ENCODE measurements at regions not wholly inside any gene's neighbourhood (a gene's known extent, or its start where the extent isn't known, plus 50 kb on each side); places are given as distances from the start of the nearest gene placed in this dataset.

GRCh38 chr5:114912189-114912920 is 257.4 kb downstream of the TRIM36 start:
- Mint-ChIP-seq H3K9me3 (peaks cover 3 to 16% (median 14%) of the 10 kb centered on the region in 7 donors), H3K27ac (no peak overlapping the region), H3K4me1 (no peaks in the 10 kb centered on the region), H3K4me3 (no peak overlapping the region), H3K27me3 (ENCODE audit: low read depth in 3 of 3) (peaks cover 0 to 2% (median 0%) of the 10 kb centered on the region in 3 donors), H3K36me3 (no peaks in the 10 kb centered on the region)
- Histone ChIP-seq H3K4me3 (replicated peaks in 1 of 3; ENCODE audit: low read depth in 2 of 3, low read length in 3 of 3) (no peak overlapping the region), H4K20me1 (ENCODE audit: insufficient read depth, low read length) (no peaks in the 10 kb centered on the region), H3K4me2 (replicated peaks; ENCODE audit: extremely low read depth, low read length, poor library complexity, severe bottlenecking) (no peak overlapping the region), H3K79me2 (ENCODE audit: insufficient read depth, low read length) (no peaks in the 10 kb centered on the region), H3K4me1 (ENCODE audit: control insufficient read depth in 1 of 2, insufficient read depth in 2 of 2, low read length in 2 of 2) (no peaks in the 10 kb centered on the region), H3K27ac (ENCODE audit: low read depth in 1 of 2, low read length in 2 of 2) (no peak overlapping the region), H2AFZ (ENCODE audit: insufficient read depth, low read depth, low read length, poor library complexity, severe bottlenecking) (no peak overlapping the region), H3K27me3 (ENCODE audit: control insufficient read depth in 2 of 2, insufficient read depth in 2 of 2, low read length in 2 of 2) (no peaks in the 10 kb centered on the region), H3K9me3 (replicated peaks in 1 of 2; ENCODE audit: control insufficient read depth in 1 of 2, insufficient read depth in 1 of 2, low read length in 2 of 2) (peaks cover 8 to 10% of the 10 kb centered on the region in 2 donors), H3K9ac (ENCODE audit: insufficient read depth, low read length, poor library complexity, severe bottlenecking) (no peak overlapping the region), H3K36me3 (replicated peaks in 1 of 2; ENCODE audit: control insufficient read depth in 1 of 2, insufficient read depth in 2 of 2, low read length in 2 of 2) (no peaks in the 10 kb centered on the region)
- 81% methylated on average over 2 of the region's 4 CpGs for WGBS (ENCODE audit: insufficient coverage)
- intact Hi-C loops (cut with micrococcal nuclease) = no loop called here
- no peak for DNase-seq
- TF ChIP-seq CTCF (IDR thresholded peaks at IDR 0.05) = no peak

GRCh38 chr5:114910727-114911126 is 259.0 kb downstream of the TRIM36 start:
- peaks cover 8 to 21% (median 17%) of the 10 kb centered on the region in 7 donors for H3K9me3 Mint-ChIP-seq
- TF ChIP-seq CTCF (IDR thresholded peaks at IDR 0.05) = no peak
- intact Hi-C loops (cut with micrococcal nuclease) = no loop called here

More at GRCh38 chr5:114910727-114911126, 259.0 kb downstream of the TRIM36 start:
- H3K4me3 ChIP-seq (replicated peaks in 1 of 3; ENCODE audit: low read depth in 2 of 3, low read length in 3 of 3) = no peak overlapping the region
- no peaks in the 10 kb centered on the region for H3K27me3 ChIP-seq (ENCODE audit: control insufficient read depth in 2 of 2, insufficient read depth in 2 of 2, low read length in 2 of 2)
- H2AFZ ChIP-seq (ENCODE audit: insufficient read depth, low read depth, low read length, poor library complexity, severe bottlenecking) = no peak overlapping the region
- no peaks in the 10 kb centered on the region for H3K36me3 ChIP-seq (replicated peaks in 1 of 2; ENCODE audit: control insufficient read depth in 1 of 2, insufficient read depth in 2 of 2, low read length in 2 of 2)
- H3K36me3 Mint-ChIP-seq = no peaks in the 10 kb centered on the region
- H3K4me1 Mint-ChIP-seq = no peaks in the 10 kb centered on the region
- H3K27me3 Mint-ChIP-seq (ENCODE audit: low read depth in 3 of 3) = no peaks in the 10 kb centered on the region
- no peaks in the 10 kb centered on the region for H3K4me1 ChIP-seq (ENCODE audit: control insufficient read depth in 1 of 2, insufficient read depth in 2 of 2, low read length in 2 of 2)
- H4K20me1 ChIP-seq (ENCODE audit: insufficient read depth, low read length) = no peaks in the 10 kb centered on the region
- H3K4me2 ChIP-seq (replicated peaks; ENCODE audit: extremely low read depth, low read length, poor library complexity, severe bottlenecking) = no peak overlapping the region
- no peaks in the 10 kb centered on the region for H3K79me2 ChIP-seq (ENCODE audit: insufficient read depth, low read length)
- no peak overlapping the region for H3K4me3 Mint-ChIP-seq
- H3K9ac ChIP-seq (ENCODE audit: insufficient read depth, low read length, poor library complexity, severe bottlenecking) = no peak overlapping the region
- DNase-seq = no peak
- no peak overlapping the region for H3K27ac Mint-ChIP-seq
- peaks cover 8 to 12% of the 10 kb centered on the region in 2 donors for H3K9me3 ChIP-seq (replicated peaks in 1 of 2; ENCODE audit: control insufficient read depth in 1 of 2, insufficient read depth in 1 of 2, low read length in 2 of 2)
- H3K27ac ChIP-seq (ENCODE audit: low read depth in 1 of 2, low read length in 2 of 2) = no peak overlapping the region
